HG02678 (cell line): ENCODE measurements at regions not wholly inside any gene's neighbourhood (a gene's known extent, or its start where the extent isn't known, plus 50 kb on each side); places are given as distances from the start of the nearest gene placed in this dataset.

Experiments used
- ATAC-seq: cut with Tn5 transposase; IDR thresholded peaks from one replicate; pipeline ENCODE4 v1.9.1; 2021; ENCODE audit warnings: mild to moderate bottlenecking, moderate library complexity; ENCODE audit not compliant: unreplicated experiment

DNA sequence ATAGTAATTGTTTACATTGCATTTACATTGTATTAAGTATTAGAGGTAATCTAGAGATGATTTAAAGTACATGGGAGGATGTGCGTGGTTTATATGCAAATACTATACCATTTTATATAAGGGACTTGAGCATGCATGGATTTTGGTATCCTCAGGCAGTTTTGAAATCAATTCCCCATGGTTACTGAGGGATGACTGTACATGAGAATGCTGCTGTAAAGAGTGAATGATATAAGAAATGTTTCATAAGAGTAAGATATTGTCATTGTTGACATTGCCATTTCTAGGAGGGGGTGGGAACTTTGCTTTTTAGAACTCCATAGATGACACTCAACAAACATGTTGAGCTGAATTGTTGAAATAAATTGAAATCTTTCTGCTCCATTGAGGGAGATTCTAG lies 185.0 kb downstream of the SEMA6A start:
- ATAC-seq = no peak

DNA sequence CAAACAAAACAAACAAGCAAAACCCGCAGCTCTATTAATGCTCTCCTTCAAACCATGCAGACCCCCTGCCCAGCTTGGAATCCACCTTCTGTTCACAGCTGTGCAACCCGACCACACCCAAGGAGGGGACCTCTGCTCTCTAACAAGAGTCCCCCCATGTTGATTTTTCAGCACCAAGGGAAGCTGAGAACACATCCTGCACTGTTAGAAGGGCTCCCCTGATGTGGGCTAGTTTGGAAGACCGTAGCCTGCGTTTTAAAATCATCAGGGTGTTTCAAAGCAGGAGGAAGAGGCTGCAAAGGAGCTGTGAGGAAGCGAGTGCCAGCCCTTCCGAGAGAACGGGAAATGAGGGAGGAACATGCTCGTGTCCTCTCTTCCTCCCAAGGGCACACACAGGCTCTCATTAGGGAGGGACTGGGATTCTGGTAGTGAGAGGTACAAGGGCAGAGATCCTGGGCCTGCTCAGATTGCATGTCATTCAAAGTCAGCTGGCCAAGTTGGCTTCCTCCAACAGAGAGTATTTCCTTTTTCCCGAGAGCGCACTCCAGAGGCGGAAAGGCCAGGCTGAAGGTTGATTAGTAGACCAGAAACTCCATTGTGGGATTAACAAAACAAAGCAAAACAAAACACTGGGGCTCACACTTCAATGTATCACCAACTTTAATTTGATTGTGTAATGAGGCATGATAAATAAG lies 185.9 kb downstream of the SEMA6A start:
- no peak for ATAC-seq

DNA sequence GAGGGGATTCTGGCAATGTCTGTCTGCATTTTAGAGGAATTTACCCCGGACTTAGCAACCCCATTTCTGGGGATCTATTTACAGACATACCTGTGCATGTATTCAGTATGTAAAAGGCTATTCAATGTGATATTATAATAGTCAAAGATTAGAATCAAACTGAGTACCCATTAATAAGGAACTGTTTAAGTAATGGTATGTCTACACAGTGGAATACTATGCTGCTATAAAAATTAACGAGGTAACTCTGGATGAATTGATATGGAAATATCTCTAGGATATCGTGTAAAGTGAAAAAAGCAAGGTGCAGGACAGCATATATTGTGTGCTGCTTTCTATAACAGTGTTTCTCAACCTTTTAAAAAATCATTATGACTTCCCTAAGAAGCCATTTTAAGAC lies 186.9 kb downstream of the SEMA6A start:
- ATAC-seq = no peak

DNA sequence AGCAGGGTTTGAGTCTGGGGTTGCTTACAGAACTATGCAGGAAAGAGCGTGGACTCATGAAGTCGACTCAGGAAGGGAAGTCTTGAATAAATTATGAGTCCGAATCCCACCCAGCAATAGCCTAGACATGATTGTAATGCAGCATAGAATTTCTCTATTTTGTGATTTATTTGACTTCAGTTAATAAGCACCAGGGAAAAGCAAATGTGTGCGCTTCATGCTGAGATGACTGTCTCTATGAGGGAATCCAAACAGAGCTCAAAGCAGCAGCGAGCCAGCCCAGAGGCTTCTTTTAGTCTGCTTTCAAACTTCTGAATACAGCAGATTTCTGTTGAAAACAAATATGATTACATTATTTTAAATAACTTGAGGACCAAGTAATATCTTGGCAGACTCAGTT lies 188.0 kb downstream of the SEMA6A start:
- no peak for ATAC-seq

DNA sequence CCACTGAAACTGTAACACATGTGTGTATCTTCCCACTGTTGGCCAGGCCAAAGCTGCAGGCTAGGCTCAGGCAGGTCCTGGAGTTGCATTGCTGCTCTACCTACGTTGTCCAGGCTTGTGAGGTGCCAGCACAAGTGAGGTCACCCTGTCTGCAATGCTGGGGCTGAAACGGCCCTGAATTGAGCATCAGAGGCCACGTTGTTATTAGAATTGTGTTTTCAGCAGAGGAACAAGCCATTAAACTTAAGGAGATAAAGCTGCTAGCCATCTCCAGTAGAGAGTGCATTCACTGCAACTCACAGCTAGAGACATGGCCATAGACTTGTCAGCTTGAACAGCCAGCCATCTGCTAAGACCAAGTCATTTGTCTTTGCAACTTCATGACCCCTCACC lies 191.8 kb downstream of the SEMA6A start:
- no peak for ATAC-seq

DNA sequence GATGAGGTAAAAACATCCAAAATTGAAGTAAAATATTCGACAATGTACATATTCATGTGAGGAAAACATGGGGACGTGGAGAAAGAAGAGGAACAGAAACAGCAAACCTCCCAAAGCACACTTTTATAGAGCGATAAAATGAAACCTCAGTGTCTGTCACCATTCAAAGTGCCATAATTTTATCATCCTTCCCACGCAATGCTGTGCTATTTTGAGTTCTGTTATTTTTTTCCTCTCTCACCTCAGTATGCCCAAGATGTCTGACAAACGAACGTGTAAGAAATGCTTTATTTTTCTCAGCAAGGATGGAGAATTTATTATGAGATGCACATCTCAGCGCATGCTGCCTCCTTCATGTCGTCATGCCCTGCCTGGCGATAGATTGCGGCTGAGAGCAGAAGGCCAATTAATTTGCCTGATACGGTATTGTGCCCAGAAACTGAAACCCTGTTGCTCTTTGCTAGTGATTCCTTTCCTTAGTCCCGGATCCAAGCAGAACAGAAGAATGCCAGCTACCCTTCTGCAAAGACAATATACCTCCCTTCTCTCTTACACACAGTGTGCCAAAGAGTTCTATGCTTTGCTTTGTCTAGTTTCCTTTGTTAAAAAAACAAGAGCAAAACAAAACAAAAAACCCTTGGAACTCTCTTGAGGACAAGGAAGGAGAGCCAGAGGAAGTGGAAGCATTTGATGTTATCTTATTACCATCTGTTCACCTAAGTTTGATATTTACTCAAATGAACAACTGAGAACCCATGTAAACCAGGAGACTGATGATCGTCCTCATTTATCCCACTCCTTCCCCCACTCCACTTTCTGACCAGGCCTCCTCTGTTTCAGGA lies 192.4 kb downstream of the SEMA6A start:
- ATAC-seq = no peak

DNA sequence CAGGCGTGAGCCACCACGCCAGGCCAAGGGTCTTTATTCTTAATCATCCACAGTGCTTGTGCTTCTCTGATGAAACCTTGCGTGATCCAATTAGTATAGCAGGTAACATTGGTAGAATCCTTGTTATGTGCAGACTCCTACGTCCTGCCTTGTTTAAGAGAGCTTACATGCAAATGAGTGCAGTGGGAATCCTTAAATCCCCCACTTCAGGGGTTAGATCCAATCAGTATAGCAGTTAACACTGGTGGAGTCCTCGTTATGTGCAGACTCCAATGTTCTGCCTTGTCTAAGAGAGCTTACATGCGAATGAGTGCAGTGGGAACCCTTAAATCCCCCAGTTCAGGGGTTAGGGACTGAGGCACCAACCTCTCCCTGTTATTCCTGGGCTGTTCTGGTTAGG lies 193.4 kb downstream of the SEMA6A start:
- no peak for ATAC-seq

DNA sequence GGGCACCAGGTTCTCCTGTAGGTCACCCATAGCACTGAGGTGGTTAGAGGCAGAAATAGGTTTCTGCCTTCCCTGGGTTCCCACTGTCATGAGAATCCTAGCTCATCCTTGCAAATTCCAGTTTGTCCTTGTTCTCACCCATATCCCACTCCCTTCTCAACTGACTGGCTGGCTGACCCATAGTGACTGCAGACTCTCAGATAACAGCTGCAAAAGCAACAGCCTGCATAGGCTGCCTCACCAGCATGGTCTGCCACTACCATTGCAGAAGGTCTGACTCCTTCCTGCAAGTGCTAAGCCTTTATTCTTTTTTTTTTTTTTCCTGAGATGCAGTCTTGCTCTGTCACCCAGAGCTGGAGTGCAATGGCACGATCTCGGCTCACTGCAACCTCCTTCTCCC lies 194.0 kb downstream of the SEMA6A start:
- ATAC-seq = no peak

DNA sequence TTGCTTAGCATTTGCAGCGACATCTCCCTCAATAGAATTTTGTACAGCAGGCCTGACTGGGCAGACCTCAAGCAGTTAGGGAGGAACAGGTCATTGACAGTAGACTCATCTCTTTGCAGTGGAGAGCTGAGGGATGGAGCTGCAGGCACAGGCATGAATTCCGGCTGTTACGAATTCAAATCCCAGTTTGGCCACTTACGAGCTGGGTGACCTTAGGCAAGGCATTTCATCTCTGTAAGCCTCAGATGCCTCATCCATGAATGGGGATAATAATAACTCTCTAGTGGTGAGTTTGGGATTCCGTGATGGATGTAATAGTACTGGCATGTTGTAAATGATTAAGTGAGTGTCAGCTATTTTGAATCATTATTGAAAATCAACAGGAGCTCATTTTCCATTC lies 195.3 kb downstream of the SEMA6A start:
- no peak for ATAC-seq

DNA sequence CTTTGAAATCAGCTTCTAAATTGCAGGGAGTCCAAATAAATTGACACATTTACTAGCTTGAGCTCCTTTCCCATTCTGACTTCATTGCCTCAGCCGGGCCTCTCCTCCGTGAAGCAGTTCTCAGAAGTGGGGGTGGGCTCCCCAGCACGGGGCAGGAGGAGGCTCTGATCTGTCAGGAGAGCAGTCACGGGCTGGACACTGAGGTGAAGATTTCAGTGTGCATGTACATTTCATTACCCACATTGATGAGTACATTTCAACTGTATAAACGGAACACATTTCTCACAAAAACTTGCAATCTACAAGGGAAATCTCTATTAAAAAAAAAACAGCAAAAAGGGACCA lies 195.9 kb downstream of the SEMA6A start:
- no peak for ATAC-seq

DNA sequence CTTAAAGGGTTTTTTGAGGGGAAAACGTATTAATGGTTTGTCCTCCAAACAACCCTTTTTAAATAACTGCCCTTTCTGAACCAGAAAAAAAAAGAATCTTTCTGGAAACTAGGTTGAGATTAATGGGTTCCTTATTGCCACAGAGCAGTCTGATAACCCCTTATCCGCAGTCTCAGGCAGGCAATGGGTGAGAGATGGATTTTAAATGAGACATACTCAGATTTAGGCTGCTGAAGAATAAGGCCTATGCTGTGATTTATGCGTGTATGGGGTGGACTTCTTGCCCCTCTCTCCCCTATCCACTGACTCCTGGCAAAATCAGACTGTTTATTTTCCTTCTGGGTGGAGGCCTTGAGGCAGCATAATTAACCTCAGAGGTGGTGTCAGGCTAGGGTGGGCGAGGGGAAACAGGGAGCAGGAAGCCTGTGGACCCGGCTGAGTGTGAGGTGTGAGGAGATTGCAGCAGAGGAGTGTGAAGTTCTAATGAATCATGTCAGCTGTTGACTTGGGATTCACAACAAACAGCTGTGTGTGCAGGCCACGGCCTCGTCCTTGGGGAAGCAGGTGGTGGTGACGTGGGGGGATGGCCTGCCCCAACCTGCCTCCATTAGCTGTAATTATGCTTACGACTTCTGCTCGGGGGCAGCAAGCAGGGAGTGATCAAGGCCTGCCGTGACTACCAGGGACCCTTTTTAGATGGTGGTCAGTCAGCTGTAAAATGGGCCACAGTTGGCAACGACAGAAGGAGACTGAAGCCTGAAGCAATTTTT lies 196.4 kb downstream of the SEMA6A start:
- ATAC-seq = no peak

DNA sequence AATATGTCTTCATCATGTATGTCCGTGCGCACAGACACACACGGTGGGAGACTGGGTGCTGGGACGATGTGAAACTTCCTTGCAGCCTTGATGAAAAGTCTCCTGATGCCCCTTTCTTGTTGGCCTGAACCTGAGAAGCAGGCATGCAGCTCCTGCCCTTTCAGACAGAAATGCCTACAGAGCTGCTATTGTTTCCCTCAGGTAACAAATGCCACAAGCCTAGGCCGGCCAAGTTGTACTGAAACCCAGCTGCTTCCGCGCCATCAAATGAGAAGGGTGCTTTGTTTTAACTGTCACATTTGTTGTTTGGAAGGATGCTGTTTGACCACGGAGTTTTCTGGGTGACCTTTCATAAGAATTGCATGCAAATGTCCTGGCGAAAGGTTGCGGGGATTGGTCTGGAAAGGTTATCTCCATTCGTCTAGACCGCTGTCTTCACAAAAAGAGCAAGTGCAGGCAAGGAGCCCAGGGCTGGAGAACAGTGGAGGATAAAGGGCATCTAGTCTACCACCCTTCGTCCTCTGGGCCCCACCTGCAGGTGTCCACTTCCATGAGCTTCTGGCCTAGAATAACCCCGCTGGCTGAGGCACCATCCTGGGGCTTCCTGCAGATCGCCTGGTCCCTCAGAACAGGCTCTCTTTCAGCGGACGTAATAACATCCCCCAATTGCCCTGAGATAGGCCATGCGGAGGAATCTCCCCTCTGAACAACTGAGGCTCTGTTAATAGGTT lies 197.2 kb downstream of the SEMA6A start:
- ATAC-seq = no peak

DNA sequence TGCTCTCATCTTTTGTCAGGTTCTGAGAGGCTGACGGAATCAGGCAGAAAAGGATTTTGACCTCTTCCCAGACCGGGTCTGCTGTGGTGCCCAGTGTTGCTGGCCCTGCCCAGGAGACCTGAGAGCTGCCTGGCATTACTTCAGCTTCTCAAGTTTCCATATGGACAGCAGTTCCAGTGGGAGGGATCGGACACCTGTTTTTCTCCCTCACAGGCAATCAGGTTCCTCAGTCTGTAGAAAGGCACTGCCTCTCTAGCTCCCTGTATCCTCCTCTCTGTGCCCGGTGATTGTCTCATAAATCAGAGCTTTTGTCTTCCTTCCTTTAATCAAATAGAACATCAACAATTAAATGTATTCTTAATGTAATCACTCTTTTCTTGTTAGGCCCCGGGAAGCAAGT lies 198.7 kb downstream of the SEMA6A start:
- no peak for ATAC-seq

DNA sequence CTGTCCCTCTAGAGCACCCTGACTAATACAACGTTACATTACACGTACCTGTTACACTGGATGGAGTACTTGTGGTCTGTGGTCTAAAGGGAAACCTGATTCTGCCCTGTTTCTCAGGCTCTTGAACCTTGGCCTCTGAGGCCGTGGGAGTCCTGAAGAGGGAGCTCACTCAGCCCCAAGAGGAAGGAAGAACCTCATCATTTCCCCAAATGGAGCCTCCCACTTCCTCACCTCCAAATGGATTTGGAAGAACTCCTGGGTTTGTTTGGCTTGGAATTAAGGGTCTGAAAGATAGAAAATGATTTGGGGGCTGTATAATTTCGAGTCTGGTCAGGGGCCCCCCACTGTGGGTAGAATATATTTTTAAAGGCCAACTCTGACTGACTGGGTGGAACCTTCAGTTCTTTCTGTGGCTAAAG lies 200.2 kb downstream of the SEMA6A start:
- ATAC-seq = peak; percentile 73

DNA sequence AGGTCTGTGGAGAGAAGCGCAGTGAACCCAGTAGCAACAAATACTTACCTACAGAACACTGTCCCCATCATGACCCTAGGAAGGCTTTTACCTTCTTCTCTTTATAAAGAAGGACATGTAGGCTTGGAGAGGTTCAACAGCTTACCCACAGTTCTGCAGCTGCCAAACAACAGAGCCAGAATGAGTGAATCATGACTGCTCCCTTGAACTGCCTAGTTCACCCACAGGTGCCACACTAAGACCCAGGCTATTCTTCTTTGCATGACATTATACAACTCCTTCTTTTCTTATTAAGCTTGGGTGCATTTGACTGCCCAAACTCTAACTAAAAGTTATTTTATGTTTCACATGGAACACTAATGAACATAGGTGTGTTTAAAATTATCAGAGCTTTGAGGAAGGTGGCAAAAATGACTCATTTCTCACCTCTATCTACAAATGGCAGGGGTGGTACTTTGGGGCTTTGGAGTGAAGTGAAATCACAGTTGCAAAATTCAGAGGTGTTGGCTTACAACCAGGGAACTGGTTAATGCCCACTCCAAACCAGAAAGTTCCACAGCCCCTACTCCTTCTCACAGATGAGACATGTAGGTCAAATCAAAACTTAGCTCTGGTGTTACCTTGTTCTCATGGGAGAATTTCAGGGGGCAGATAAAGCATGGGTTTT lies 201.6 kb downstream of the SEMA6A start:
- no peak for ATAC-seq

DNA sequence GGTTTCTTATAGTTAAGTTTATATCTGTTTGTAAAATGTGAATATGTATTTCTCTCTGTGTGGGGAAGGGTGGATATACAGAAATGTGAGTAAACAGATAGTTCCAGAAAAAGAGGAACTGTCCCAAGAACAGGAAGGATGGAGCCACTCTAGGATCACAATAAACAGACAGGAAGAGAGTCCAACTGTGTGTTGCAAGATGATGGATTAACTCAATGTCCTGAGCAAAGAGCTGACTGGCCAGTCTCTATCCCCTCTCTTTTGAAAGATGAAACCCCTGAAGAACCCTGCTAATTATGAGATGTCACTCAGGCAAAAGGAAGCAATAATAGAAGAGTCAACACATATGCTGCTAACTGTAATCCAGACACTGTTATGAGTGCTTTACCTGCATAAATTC lies 202.7 kb downstream of the SEMA6A start:
- no peak for ATAC-seq

DNA sequence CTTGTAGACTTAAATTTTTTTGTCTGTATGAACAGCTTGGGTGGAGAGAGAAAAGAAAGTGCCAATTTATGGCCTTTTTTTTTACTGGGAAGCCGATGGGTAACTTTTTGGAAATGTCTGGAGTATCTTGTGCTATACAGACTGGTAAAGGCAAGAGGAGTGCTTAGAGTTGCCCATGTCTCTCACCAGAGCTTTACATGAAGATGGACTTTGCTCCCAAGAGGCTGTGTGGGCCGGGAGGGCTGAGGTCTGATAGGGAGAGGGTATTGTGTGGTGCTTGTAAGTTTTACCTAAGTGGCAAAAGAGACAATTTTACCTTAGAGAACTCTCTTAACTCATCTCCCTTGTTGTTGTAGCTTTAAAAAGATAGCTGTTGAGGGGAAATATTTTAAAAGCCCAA lies 203.2 kb downstream of the SEMA6A start:
- ATAC-seq = no peak

DNA sequence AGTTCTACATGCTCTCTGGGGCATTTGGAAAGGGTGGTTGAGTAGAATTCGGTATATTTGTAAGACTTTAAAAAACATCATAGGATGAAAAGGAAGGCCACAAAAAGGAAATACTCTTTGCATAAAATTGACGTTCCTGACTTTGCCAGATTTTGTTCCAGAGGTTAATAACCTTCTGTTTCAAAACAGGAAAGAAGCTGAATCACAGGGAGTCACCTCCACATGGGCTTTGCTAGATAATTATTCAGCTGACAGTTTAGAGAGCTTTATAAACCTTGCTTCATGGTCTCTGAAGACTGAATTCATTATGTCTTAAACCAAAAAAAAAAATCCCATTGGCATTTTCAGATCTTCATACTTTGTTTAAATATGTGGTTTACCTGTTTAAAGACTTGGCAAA lies 203.7 kb downstream of the SEMA6A start:
- ATAC-seq = no peak

DNA sequence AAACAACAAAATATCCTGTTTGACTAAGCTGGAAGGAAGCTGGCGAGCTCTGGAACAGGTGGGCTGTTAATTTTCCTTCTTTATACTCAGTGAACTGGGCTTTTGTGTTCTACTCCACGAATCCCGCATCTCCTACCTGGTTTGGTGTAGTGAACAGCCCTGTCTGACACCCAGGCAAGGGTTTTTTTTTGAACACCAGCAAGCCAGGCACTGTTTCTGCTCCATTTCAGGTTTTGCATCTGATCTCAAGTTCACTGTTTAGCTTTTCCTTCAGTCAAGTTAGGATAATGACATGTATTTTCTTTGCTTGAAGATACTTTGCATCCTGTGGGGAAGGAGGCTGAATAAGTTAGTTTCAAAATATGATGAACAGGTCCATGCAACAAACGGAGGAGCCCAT lies 204.5 kb downstream of the SEMA6A start:
- no peak for ATAC-seq

DNA sequence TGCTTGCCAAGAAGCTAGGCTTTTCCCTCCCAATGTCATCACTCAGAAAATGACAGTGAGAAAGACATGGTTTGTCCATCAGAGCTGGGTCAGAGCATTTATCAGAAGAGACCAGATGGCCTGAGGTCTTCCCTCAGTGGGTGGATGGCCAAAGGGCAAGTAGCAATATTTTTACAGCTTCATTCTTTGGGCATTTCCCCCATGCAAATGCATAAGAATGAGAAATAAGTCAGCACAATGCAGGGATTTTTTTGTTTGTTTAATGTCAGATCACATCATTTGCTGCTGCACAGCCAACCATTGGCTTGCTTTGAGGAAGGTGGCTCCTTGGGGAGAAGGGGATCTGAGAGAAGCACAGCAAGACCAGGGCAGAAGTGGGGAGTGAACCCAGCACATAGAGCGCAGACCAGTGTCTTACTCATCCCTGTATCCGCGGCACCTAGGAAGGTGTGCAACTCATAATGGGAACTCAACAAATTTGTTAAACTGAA lies 209.6 kb downstream of the SEMA6A start:
- ATAC-seq = peak; percentile 75

DNA sequence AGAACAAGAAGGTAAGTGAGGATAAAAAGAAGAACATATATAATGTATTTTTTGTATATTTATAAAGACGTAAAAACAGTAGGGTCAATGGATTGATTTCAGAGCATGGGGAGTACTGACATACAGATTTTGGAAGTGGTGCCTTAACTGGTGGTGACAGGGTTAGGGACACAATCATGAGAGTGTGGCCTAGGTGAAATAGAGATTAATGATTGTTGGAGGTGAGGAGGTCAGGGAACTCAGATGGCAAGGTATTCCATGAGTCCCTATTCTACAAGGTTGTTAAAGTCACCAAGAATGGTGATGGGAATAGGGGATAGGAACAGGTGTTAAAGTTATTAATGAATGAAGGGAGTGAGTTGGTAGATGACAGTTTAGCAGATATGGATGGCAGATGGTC lies 210.8 kb downstream of the SEMA6A start:
- no peak for ATAC-seq
